GM21619 (cell line): ENCODE measurements at regions not wholly inside any gene's neighbourhood (a gene's known extent, or its start where the extent isn't known, plus 50 kb on each side); places are given as distances from the start of the nearest gene placed in this dataset.

Experiments used
- ATAC-seq: cut with Tn5 transposase; IDR thresholded peaks from one replicate; pipeline ENCODE4 v1.9.1; 2021; ENCODE audit not compliant: unreplicated experiment

DNA sequence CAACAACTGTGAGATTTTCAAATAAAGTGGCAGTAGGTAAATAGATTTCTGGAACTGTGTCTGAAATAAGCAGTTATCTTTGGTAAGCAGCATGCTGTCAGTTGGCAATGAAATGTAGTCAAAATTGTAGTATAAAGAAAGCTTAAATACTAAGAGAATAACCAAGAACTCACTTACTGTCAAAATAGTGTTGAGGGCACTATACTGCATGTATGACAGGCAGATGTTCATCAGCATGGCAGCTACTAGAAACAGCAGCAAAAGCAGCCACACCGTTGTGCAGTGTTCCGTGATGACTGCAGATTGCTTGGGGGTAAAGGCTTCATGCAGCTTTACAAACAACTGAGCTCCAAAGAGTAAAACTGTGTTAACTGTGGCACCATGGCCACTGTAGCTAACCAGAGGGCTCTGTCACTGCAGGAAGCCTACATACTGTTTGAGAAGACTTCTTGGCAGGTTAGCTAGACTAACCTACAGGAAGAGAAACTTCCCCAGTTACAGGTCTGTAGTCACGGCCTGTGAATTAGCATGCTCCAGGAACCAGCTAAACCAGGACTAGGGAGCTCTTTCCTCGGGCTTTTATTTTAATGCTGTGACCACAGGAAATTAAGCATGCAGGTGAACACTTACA, 459.7 kb downstream of the TBL1XR1 start:
- ATAC-seq: no peak

DNA sequence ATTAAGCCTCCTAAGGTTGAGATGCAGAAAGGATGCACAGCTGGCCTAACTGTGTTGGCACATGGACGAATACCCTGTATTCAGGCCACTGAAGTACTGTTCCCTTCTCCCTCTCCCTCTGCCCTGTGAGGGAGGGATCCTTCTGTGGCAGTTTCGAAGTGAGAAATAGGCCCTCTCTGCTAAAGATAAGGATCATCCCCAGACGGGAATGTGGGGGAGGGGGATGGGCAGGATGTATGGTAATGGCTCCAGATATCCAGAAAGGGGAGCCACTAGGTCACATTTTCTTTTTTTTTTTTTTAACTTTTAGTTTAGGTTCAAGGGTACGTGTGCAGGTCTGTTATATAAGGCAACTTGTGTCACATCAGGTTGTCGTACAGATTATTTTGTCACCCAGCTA, 463.1 kb downstream of the TBL1XR1 start:
- ATAC-seq: no peak

- ATAC-seq: no peak
Measured at GRCh38 chr3:176724394-176724759, 472.9 kb downstream of the TBL1XR1 start.

- no peak for ATAC-seq
Measured at GRCh38 chr3:176723758-176724393, 473.4 kb downstream of the TBL1XR1 start.

DNA sequence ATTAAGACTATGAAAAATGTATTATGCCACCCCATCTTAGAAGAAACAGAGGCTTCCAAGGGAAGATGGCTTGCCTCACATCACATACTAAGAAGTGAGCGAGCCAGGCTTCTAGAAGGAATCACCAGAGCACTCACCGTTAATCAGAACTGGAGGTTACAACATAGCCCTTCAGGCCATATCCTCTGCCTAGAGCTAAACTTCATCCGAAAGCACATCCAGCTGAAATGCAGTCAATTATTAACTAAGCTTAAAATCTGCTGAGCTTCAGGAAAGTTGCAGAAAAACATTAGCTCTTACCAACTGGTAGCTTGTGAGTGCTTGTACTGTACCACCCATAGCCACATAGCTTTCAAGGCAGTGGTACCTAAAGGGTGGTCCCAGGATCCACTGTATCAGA, 483.2 kb downstream of the TBL1XR1 start:
- ATAC-seq: no peak

DNA sequence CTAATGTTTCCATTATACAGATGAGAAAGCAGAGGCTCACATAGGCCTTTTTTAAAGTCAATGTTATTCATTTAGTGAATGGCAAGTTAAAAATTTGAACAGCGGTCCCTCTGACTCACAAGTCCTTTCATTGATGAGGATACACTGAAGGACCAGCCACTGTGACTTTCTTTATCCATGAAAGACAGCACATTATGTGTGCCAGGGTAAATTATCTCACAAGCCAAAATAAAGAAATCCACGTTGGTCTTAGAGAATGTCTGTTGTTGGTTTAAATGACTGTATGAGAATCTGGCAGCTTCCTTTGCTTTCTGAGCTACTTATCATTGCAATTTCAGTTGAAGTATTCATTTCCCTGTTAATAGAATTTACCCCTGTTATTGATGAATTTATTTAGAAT, 485.1 kb downstream of the TBL1XR1 start:
- no peak for ATAC-seq

GRCh38 chr3:176699288-176699687, 498.0 kb downstream of the TBL1XR1 start:
- no peak for ATAC-seq

GRCh38 chr3:176697284-176697889, 499.9 kb downstream of the TBL1XR1 start:
- no peak for ATAC-seq

DNA sequence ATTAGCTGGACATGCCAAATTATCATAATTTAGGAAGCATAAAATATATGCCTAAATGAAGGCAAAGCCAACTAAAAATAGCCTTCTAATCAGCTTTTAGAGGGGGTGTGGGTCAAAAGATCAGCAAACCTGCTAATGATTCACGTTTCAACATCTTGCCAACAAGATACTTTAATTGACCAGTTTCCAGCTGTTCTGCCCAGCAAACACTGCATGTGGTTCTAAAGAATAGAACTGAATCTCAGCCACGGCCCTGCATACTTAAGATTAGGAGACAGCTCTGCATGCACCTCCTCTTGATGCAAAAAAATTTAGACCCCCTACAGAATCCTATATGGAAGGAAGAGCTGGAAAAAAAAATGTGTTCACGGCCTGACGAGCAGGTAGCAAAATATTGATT, 500.5 kb downstream of the TBL1XR1 start:
- no peak for ATAC-seq

DNA sequence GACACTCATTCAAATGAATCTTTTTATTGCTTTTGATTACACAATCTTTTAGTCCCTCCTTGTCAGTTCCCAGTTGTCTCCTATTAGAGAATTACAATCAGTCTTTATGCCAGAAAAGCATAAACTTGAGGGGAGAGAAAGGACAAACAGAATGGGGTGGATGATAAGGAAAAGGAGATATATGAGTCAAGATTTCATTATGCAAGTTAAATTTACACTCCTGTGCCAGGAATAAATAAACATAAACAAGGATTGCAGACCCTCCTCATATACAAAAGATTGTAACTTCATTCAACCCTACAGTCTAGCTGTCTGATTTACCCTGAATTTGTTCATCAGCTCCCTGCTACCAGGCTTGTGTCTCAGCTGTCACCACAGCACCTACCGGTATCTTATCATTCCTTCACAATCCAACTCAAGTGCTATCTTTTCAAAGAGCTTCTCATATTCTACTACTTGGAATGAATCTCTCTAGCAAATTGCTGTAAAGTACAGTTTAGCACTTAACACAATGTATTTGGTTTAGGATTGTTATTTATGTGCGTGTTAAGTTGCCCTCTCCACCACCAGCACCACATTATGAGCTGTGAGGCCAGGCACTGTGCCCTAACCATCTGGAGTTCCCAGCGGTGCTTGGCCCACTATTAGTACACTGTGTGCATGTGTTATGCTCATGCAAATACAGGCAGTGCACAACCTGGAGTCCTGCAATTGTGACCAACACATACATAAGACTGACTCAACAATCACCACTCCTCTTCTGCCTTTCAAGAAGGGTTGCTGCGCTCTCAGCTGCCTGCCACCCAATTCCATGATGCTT, 504.1 kb downstream of the TBL1XR1 start:
- no peak for ATAC-seq

- no peak for ATAC-seq
Measured at GRCh38 chr3:176692199-176692965, 504.9 kb downstream of the TBL1XR1 start.

- no peak for ATAC-seq
Measured at GRCh38 chr3:176690083-176690869, 507.0 kb downstream of the TBL1XR1 start.

- ATAC-seq: no peak
Measured at GRCh38 chr3:176687754-176688153, 509.5 kb downstream of the TBL1XR1 start.

GRCh38 chr3:176683382-176683781, 513.9 kb downstream of the TBL1XR1 start:
- ATAC-seq: no peak

DNA sequence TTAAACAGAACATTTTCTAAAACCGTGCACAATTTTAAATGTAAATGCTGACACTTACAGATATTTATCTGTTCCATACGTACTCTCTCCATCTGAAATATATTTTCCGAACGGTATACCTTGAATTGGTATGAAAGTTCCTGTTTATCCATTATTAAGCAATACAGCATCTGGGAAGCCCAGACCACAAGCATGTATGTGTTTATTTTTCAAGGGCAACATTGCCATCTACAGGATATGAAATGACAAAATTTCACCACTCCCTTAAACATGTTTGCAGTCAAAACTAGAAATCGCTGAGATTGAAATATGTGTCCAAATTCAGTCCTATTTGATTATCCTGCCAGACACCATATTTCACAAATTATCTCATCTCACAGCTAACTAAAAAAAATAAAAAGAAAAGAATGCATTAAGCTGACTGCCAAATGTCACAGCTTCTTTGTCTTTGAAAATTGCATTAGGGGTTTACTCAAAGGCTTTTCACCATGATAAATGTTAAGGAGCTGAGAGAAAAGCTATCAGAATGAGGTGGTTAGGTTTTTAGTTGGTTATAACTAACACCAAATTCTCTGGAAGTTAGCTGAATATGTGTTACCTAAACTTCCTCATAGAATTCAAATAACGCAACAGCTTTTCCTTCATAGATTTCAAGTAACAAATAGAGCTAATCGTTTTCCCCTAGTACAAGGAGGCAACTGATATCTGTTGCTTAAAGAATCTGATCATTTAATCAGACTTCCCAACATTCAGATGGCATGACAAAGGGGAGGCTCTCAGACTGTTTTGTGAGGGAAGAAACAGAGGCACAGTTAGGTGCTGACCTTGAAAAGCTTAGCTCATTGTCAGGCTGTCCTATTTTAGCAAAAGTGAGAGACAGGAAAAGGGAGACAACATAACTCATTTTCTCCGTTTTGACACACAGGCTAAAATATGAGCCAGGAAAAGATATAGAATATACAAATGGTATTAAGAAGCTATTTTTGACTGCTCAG, 533.1 kb downstream of the TBL1XR1 start:
- ATAC-seq: no peak

DNA sequence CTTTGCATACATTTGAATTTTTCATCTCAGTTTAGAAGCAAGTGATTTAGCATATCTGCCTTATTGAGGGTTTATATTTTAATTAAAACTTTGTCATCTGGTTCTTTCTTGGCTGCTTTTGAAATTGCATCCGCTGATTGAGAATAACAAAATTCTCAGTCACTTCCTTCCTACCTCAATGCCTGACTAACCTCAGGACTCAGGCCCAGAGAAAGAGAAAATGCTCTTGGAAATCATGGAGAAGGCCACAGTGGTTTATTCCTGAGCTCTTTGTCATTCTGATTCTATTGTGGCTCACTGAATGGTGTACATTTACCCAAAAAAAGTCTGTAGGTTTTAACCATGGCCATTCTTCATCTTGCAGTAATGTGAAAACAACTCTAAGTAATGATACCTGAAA, 533.9 kb downstream of the TBL1XR1 start:
- ATAC-seq: no peak

GRCh38 chr3:176661432-176661964, 535.8 kb downstream of the TBL1XR1 start:
- no peak for ATAC-seq

GRCh38 chr3:176655404-176656094, 541.7 kb downstream of the TBL1XR1 start:
- ATAC-seq: no peak
